WTC11 (cell line): ENCODE measurements at regions not wholly inside any gene's neighbourhood (a gene's known extent, or its start where the extent isn't known, plus 50 kb on each side); places are given as distances from the start of the nearest gene placed in this dataset.

Source experiments
- ATAC-seq: fragments of 200-7000 bp; cut with Tn5 transposase; 2 replicates; pipeline ENCODE4 v1.10.0; 2021; ENCODE audit warnings: mild to moderate bottlenecking, moderate library complexity
- CTCF ChIA-PET: fragments of 300-600 bp; sonication (Branson Sonifier 250); formaldehyde crosslinking; loops from one replicate; lab custom pipeline; 2021; ENCODE audit warnings: antibody characterized with exemption; lab: Charles Lee
- POLR2A ChIA-PET: fragments of 350-600 bp; sonication (Branson Sonifier 250); formaldehyde crosslinking; loops from one replicate; lab custom pipeline; 2021; ENCODE audit warnings: antibody characterized with exemption; lab: Charles Lee
- DNase-seq: peaks from one replicate; pipeline ENCODE4 v3.0.0; 2021; ENCODE audit warnings: low spot score
- H3K27ac Mint-ChIP-seq: 2 replicates; pipeline ENCODE4 v1.8.0; 2021; ENCODE audit warnings: mixed read lengths
- H3K27me3 Mint-ChIP-seq: 2 replicates; pipeline ENCODE4 v1.8.0; 2021; ENCODE audit warnings: low read depth, mild to moderate bottlenecking, moderate library complexity, mixed read lengths
- H3K36me3 Mint-ChIP-seq: 2 replicates; pipeline ENCODE4 v1.8.0; 2021; ENCODE audit warnings: mixed read lengths
- H3K4me1 Mint-ChIP-seq: 2 replicates; pipeline ENCODE4 v1.8.0; 2022; ENCODE audit warnings: mixed read lengths
- H3K4me3 Mint-ChIP-seq: 2 replicates; pipeline ENCODE4 v1.8.0; 2021; ENCODE audit warnings: mild to moderate bottlenecking, moderate library complexity, mixed read lengths
- H3K9me3 Mint-ChIP-seq: 2 replicates; pipeline ENCODE4 v1.8.0; 2021; ENCODE audit warnings: mixed read lengths
- ARID4B ChIP-seq: sonication (generic); formaldehyde crosslinking; IDR thresholded peaks from 2 replicates; pipeline ENCODE4 v1.8.0; 2023; ENCODE audit warnings: missing genetic modification reagents, mild to moderate bottlenecking, borderline replicate concordance
- ATF2 ChIP-seq: sonication (generic); formaldehyde crosslinking; IDR thresholded peaks from 2 replicates; pipeline ENCODE4 v1.8.1; 2022; ENCODE audit warnings: low read depth, missing genetic modification reagents, borderline replicate concordance
- ATF6 ChIP-seq: sonication (generic); formaldehyde crosslinking; IDR thresholded peaks from 2 replicates; pipeline ENCODE4 v1.8.1; 2023; ENCODE audit warnings: mild to moderate bottlenecking, missing genetic modification reagents
- CREB1 ChIP-seq: sonication (generic); formaldehyde crosslinking; IDR thresholded peaks from 2 replicates; pipeline ENCODE4 v1.8.0; 2023; ENCODE audit warnings: mild to moderate bottlenecking, missing genetic modification reagents
- ETV6 ChIP-seq: sonication (generic); formaldehyde crosslinking; IDR thresholded peaks from 2 replicates; pipeline ENCODE4 v1.8.1; 2022; ENCODE audit warnings: mild to moderate bottlenecking, missing genetic modification reagents
- IRF2 ChIP-seq: sonication (generic); formaldehyde crosslinking; IDR thresholded peaks from 2 replicates; pipeline ENCODE4 v1.8.0; 2022; ENCODE audit warnings: low read depth, missing genetic modification reagents, borderline replicate concordance
- JUN ChIP-seq: sonication (generic); formaldehyde crosslinking; IDR thresholded peaks from 2 replicates; pipeline ENCODE4 v1.8.0; 2023; ENCODE audit warnings: mild to moderate bottlenecking, missing genetic modification reagents
- MAX ChIP-seq: sonication (generic); formaldehyde crosslinking; IDR thresholded peaks from 2 replicates; pipeline ENCODE4 v1.8.0; 2022; ENCODE audit warnings: mild to moderate bottlenecking, missing genetic modification reagents
- MXD4 ChIP-seq: fragments of 250-450 bp; sonication (Bioruptor Pico); IDR thresholded peaks from 2 replicates; pipeline ENCODE4 v1.8.0; 2021; ENCODE audit warnings: mild to moderate bottlenecking, moderate library complexity, borderline replicate concordance
- MYBL2 ChIP-seq: sonication (generic); formaldehyde crosslinking; IDR thresholded peaks from 2 replicates; pipeline ENCODE4 v1.8.1; 2023; ENCODE audit warnings: mild to moderate bottlenecking, moderate library complexity, missing genetic modification reagents
- NFE2L1 ChIP-seq: sonication (generic); formaldehyde crosslinking; IDR thresholded peaks from 2 replicates; pipeline ENCODE4 v1.8.1; 2023; ENCODE audit warnings: missing genetic modification reagents
- NFYB ChIP-seq: sonication (generic); formaldehyde crosslinking; conservative IDR thresholded peaks from 2 replicates; pipeline ENCODE4 v1.8.0; 2022; ENCODE audit warnings: low read depth, missing genetic modification reagents
- NR2C2 ChIP-seq: sonication (generic); formaldehyde crosslinking; IDR thresholded peaks from 2 replicates; pipeline ENCODE4 v1.8.0; 2022; ENCODE audit warnings: mild to moderate bottlenecking, missing genetic modification reagents
- PRRX2 ChIP-seq: fragments of 250-450 bp; sonication (Bioruptor Pico); IDR thresholded peaks from 2 replicates; pipeline ENCODE4 v1.8.0; 2021; ENCODE audit warnings: mild to moderate bottlenecking
- SOX15 ChIP-seq: fragments of 250-450 bp; sonication (Bioruptor Pico); IDR thresholded peaks from 2 replicates; pipeline ENCODE4 v1.9.0; 2021; ENCODE audit warnings: mild to moderate bottlenecking
- ZBTB43 ChIP-seq: sonication (generic); formaldehyde crosslinking; IDR thresholded peaks from 2 replicates; pipeline ENCODE4 v1.8.1; 2023; ENCODE audit warnings: mild to moderate bottlenecking, missing genetic modification reagents
- ZMAT4 ChIP-seq: fragments of 250-450 bp; sonication (Bioruptor Pico); IDR thresholded peaks from 2 replicates; pipeline ENCODE4 v1.9.0; 2021; ENCODE audit warnings: mild to moderate bottlenecking
- ZNF138 ChIP-seq: sonication (generic); formaldehyde crosslinking; conservative IDR thresholded peaks from 2 replicates; pipeline ENCODE4 v1.8.1; 2022; ENCODE audit warnings: mild to moderate bottlenecking, moderate library complexity, missing genetic modification reagents

GRCh38 chr2:154537024-154537423 lies 161.5 kb upstream of the KCNJ3 start:
- no peak for TF ChIP-seq ARID4B (CRISPR knock-in tag)
- TF ChIP-seq MAX (CRISPR knock-in tag): no peak
- TF ChIP-seq NFYB: no peak
- TF ChIP-seq ETV6 (CRISPR knock-in tag): no peak
- no peak for TF ChIP-seq ZMAT4 (CRISPR knock-in tag)
- no peak for TF ChIP-seq IRF2 (CRISPR knock-in tag)
- no peak for TF ChIP-seq NR2C2 (CRISPR knock-in tag)
- TF ChIP-seq MXD4 (CRISPR knock-in tag): no peak
- TF ChIP-seq NFE2L1 (CRISPR knock-in tag): no peak
- no peak for TF ChIP-seq CREB1 (CRISPR knock-in tag)
- no peak for TF ChIP-seq PRRX2 (CRISPR knock-in tag)
- TF ChIP-seq ATF2: no peak
- TF ChIP-seq ZNF138 (CRISPR knock-in tag): no peak
- TF ChIP-seq JUN (CRISPR knock-in tag): no peak
- no peak for TF ChIP-seq ATF6 (CRISPR knock-in tag)
- TF ChIP-seq SOX15: no peak
- no peak for TF ChIP-seq ZBTB43 (CRISPR knock-in tag)
- no peak for TF ChIP-seq MYBL2 (CRISPR knock-in tag)
- no peak overlapping the region for H3K4me3 Mint-ChIP-seq
- H3K36me3 Mint-ChIP-seq: no peaks in the 10 kb centered on the region
- ChIA-PET CTCF (no interaction called here), POLR2A (no interaction called here)
- H3K27me3 Mint-ChIP-seq: no peaks in the 10 kb centered on the region
- no peaks in the 10 kb centered on the region for H3K9me3 Mint-ChIP-seq
- no peak overlapping the region for H3K27ac Mint-ChIP-seq
- peaks cover 34% of the 10 kb centered on the region for H3K4me1 Mint-ChIP-seq
- no peak for ATAC-seq
- no peak for DNase-seq
